GM18517 (cell line): ENCODE measurements at regions not wholly inside any gene's neighbourhood (a gene's known extent, or its start where the extent isn't known, plus 50 kb on each side); places are given as distances from the start of the nearest gene placed in this dataset.
"Not testable (repeated sequence)": the region's sequence is repeated elsewhere in the genome, so short reads cannot be mapped to it uniquely, and the experiment has no call there.

ENCODE experiments used
- ATAC-seq: cut with Tn5 transposase; IDR thresholded peaks from one replicate; pipeline ENCODE4 v1.9.1; 2021; ENCODE audit warnings: mild to moderate bottlenecking, moderate library complexity; ENCODE audit not compliant: unreplicated experiment

DNA sequence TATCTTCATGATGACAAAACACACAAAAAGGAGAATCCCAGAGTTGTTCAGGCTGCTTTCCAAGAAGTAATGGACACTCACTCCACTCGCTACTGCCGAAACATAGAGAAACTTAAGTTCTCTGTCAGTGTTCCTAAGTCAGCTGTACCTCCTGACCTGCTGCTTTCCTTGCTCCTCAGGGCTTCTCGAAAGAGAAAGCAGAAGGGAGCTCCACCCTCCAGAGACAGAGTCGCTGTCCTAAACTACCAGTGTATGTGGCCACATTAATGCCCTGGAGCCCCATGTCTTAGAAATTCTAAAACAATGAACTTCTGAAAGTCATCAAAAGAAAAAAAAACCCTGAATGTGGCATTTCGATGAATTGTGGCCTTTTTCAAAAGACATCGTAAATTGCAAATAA lies 390.8 kb upstream of the MON1B start:
- no peak for ATAC-seq

DNA sequence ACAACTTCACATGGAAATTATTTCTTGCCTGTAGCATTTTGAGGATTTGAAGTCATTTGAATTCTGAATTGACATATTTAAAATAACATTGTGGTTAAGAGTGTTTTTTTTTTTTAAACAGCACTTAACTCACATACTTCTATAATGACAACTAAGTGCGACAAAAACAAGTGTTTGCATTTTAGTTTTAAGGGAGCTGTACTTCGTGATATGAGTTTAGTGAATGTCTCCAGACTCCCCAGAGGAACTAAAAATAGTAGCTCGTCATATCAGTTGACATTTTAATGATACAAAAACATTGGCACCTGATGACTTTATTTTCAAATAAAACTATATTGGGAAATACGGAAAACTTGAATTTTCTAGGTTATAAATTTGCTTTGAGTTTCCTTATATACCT lies 389.6 kb upstream of the MON1B start:
- ATAC-seq = no peak

DNA sequence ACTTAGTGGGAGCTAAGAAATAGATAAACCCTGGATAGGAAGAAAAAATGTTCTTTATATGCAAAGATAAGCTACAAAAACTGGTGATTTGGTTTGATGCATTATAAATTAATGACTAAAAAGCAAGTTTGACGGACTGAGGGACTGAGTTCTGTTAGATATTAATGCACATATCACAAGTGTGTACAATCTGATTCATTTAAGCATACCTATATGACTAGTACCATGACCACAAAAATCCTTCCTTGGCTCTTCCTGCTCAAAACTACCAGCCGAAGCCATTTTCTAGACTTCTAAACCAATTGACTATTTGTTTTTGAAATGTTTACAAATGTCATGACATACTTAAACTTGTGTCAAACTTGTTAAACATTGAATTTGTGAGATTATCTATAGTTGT lies 374.5 kb upstream of the MON1B start:
- ATAC-seq = no peak

DNA sequence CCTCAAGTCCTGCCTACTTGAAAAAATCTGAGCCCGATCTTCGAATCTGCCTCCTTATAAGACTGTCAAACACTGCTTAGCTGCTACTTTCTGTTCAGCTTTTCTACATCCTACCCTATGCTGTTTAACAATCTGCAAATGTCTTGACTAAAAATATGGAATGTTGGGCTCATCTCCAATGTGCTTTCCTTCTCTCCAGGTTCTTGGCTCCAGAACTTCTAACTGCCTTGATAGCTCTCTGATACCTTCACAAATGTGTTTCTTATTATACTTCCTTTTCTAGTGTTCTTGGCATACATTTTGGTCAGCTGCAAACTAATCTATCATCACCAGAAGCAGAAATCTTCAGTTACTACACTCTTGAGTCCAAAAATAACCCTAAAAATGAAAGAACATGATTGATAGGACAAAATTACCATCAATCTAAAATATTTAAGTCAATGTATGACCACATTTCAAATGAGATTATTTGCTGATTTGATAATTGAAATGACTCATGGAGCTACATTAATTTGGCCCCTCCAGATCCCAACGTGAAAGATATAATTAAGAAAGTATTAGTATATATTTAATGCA lies 372.3 kb upstream of the MON1B start:
- no peak for ATAC-seq

DNA sequence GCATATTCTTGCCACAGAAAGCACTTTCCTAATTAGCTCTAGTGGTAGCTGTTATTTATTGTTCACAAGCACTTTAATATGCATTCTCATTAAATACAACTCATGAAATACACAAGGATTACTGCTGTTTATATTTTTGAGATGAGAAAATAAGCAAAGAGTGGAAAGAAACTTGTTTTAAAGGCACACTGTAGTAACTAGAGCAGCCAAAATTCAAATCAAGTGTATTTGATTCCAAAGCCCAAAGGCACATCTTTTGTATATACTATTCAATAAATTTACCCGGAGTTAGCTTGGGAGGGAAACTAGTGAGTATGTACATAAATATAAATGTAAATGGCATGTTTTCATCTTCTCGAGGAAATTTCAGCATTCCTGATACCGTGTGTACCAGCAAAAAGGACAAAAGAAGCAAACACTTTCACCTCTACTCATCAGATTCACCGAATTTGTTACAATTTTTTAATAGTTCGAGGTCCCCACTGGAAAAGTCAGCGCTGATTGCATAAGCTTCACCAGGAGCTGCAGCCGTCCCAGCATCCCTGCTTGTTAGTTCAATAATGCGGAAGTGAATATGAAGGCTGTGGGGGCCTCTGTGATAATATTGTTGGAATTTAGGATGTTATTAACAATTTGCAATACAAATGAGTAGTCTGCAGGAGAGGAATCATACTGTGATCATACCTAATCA lies 371.6 kb upstream of the MON1B start:
- no peak for ATAC-seq

DNA sequence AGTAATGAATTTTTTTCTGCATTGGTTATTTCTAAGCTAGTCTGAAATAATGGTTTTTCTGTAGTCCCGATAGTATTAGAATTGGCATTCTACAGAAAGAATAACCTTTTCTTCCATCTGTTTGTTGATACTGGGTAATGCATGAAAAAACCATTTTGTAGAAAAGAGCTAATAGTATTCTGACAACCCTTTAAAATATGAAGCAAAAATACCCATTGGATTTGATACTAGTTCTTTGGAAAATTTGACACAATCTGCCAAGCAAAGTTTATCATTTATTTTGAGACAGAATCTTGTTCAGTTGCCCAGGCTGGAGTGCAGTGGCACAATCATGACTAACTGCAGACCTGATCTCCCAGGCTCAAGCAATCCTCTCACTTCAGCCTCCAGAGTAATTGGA lies 366.8 kb upstream of the MON1B start:
- ATAC-seq = no peak

DNA sequence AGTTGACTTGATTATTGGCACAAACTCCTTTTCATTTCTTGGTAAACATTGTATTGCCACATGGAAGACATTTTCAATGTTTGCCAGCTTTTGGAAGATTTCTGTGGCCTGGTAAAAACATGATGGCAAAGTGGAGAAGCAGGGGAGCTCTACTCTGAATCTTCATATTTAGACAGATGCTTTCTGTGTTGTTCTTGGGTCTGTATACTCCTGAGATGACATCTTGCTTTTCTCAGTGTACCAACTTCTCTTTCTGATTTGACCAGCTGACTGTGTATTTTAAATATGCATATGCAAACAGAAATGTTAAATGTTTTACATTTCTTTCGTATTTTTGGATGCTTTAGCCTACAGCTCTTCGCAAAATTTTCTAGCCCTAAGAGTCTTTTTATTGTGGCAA lies 366.2 kb upstream of the MON1B start:
- ATAC-seq = no peak

DNA sequence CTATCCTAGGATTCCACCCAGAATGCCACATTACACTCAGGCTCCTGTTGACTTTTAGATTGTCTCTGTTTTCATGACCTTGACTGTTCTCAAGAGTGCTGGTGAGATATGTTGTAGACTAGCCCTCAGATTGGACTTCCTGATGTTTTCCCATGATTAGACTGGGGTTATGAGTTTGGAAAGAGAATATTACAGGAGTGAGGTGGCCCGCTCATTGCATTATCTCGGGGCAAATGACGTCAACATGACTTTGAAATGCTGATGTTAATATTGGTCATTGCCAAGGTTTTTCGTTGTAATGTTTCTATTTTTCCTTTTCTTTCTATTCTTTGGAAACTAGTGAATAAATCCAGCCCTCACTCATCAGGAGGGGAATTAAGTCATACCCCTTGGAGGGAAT lies 355.7 kb upstream of the MON1B start:
- no peak for ATAC-seq

DNA sequence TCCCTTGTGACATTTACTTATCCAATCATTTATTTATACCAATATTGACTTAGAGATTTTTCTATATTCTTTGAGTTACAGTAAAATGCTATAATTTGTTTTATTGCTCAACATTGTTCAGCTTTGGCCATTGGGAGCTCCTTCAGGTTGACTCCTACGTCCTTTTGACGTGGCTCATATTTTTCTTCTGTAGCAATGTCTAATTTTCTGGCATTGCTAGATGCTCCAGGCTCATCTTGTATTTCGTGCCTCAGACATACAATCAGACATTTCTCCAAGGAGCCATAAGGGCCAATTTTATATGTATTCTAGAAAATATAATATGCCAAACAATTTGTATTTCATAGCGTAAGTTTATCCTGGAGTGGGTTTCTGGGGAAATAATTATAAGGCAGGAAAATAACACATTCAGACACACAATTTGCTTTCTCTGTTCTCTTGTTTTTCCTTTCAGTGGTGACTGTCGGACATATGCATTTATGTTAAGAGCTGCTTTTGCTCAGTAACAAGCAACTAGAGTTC lies 355.1 kb upstream of the MON1B start:
- no peak for ATAC-seq

DNA sequence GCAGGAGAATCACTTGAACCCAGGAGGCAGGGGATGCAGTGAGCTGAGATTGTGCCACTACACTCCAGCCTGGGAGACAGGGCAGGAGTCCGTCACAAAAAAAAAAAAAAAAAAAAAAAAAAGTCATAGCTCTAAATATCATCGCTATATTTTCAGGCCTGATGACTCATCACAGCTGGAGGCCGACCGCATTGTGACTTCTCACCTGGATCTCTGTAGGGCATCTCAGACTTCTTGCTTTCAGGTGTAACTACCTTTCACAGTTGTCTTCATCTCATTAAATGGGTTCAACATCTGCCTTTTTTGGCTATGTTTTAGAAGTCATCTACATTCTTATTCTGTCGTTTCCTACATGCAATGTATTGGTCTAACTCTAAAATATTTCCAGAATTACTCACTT lies 353.1 kb upstream of the MON1B start:
- ATAC-seq = no peak

DNA sequence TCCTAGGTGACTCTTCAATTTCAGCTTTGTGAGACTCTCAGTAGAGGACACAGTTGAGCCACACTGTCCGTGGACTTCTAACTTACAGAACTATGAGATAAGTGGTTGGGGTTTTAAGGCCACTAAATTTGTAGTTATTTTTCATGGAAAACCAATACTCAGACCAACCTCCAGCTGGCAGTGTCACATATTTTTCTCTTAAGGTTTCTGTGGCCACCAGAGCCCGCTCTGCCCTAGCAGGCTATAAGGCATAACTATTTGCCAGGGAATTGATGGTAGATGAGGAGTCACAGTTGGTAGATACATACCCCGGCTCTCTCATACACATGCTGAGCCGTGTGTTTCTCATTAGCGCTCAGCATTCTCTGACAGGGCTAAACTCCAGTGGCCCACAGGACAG lies 336.8 kb upstream of the MON1B start:
- ATAC-seq = no peak

DNA sequence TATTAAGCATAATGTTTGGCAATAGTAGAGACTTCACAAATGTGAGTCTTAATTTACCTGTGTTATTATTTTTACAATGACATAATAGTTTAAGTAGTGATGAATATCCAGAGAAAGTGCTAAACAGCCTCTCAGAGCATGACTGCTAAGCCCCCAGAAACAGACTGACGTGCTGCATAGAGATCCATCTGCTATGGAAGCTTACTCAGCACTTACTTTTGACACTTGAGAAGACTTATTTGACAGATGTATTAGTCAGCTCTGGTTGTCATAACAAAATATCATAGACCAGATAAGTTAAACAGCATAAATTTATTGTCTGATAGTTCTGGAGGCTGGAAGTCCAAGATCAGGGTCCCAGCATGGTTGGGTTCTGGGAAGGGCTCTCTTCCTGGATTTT lies 334.9 kb upstream of the MON1B start:
- ATAC-seq = no peak

DNA sequence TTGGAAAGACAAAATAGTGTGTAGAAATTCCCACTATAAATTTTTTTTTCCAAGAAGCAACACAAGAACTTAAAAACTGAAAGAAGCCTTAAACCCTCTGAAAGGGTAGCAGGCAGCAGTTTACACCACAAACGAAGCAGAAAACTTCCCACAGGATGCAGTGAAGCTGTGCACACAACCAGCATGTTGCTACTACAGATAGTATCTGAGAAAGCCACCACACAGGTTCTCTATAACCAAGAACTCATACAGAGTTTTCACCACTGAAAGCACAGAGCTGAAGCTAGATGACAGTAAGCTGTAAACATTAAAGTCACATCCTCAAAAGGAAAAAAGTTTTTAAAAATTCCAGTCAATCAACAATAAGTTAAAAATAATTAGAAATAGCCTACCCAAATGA lies 333.6 kb upstream of the MON1B start:
- no peak for ATAC-seq

DNA sequence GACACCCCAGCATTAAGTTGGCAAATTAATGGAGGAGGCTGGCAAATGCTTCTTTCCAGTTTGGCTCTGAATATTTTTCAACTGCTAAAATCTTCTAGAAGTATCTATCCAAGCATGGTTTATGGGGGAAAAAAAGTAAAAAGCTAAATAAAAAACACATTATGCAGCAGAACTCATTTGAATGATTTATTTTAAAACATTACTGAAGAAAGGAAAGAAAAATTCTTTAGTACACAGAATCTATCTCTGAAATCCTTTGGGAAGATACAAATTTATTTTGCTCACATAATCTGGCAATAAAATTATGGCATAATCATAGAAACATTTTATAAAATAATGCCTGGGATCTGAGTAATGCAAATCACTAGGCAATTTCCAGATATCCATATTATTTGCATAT lies 328.1 kb upstream of the MON1B start:
- no peak for ATAC-seq

DNA sequence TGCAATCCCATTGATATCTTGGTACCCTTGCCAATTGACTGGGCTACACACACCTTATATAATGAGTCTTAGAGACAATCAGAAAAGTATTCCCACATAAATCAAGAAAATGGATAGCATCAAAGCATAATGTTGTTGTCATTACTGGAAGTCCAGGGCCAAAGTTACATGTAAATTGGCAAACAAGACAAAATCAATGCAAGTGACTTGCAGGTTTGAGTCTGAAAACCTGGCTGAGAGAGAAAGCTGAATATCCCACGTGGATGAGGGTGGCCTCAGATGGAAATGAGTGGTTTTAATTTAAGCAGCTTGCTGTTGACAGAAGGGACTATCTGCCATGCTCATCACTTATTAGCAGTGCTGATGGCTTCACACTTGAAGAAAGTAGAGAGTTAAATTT lies 324.0 kb upstream of the MON1B start:
- no peak for ATAC-seq

DNA sequence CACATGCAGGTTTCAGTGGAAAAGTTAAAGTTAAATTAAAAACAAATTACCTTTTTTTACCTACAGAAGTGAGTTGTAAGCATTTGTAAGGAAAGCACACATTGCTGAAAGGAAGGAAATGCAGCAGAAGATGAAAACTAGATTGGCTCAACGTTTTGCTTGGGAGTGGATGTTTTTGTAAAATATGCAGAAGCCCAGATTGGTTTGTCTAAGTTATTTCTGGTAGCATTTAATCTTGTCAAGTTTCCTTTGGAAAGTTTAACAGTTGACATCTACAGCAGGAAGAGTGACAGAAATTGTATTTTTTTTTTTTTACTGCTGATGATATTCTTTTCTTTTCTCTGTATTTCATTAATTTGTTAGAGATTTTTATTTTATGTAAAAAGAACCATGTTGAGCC lies 315.1 kb upstream of the MON1B start:
- no peak for ATAC-seq

DNA sequence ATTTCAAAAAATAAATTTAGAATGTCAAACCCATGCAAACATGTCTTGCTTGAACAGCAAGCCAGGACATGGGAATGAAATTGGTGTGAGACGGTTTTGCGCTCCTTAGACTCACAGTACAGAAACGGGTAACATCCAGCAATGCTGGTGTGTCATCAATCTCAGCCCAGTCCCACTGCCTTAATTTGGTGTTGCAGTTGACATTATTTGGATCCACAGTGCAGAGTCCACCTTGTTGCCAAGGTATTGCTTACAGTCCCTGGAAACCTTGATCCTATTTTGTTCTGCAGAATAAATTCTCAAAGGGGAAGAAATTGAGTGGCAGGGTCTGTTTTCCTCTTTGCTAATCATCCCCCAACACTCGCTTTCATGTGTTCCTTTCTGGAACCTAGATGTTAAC lies 311.6 kb upstream of the MON1B start:
- ATAC-seq = no peak

DNA sequence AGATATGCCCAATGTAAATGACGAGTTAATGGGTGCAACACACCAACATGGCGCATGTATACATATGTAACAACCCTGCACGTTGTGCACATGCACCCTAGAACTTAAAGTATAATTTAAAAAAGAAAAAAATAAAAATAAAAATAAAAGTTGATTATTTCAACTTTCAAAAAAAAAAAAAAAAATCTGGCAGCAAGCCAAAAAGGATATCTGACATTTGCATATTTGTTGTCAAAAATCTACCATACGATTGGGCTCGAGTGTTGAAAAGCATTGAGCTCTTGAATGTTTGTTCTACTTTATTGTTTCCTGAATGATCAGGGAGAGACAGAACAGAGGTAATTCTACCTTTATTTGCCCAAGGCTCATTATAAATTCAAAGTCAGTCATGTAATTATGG lies 310.5 kb upstream of the MON1B start:
- ATAC-seq = not testable (repeated sequence)

DNA sequence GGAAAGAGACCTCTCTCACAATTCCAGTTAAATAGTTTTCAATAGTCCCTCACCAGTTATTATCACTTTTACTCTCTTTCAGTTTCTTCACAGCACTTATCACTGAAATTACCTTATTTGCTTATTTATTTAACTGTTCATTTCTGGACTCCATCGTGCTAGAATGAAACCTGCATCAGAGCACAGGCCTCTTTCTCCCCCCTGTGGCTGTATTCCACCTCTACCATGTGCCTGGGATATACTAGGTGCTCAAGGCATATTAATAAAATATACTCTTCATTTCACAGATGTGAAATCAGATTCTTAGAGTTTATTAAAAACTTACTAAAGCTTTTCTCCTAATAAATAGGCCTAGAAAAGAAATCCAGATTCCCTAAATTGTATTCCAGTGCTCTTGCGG lies 308.9 kb upstream of the MON1B start:
- ATAC-seq = no peak

DNA sequence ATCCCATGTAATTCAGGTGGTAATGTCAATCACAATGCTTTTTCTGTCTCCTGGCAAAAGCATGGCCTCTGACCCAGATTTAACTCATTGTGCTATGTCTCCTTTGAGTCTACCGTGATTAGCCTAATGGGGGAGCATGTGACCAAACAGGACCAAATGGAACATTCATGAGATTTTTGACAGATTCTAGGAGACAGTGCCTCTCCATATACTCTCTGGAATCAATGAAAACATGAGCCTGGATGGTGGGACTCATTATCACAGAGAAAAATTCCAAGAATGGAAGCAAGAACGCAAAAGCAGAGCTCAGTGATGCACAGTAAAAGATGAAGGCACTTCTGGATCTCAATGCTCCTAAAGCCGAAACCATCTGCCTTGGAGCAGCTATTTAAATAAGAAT lies 307.9 kb upstream of the MON1B start:
- ATAC-seq = no peak

DNA sequence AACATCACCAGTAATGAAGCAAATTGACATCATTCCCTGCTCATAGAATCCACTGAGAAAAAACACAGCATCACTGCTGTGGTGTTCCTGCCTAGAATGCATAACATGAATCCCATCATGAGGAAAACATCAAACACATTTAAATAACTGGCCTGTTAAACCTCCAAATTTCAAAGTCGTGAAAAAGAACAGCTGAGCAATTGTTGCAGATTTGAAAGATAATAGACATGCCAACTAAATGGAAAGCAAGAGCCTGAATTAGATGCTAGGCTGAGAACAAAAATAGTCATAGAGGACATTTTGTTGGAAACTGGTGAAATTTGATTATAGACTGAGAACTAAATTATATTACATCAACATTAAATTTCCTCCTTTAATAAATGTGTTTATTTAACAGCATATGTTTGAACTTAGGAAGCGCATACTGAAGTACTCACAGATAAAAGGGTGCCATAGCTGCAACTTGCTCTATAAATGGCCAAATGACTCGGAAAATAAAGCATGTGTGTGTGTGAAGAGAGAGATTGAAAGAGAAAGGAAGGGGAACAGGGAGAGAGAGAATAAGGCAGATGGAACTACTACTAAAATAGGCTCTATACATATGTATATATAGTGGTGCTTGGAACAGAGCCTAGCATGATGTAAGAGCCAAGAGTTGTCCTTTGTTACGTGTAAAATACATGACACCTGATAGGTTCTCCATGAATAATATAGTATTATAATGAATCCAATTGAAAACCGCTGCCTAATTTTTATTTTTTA lies 305.0 kb upstream of the MON1B start:
- no peak for ATAC-seq

DNA sequence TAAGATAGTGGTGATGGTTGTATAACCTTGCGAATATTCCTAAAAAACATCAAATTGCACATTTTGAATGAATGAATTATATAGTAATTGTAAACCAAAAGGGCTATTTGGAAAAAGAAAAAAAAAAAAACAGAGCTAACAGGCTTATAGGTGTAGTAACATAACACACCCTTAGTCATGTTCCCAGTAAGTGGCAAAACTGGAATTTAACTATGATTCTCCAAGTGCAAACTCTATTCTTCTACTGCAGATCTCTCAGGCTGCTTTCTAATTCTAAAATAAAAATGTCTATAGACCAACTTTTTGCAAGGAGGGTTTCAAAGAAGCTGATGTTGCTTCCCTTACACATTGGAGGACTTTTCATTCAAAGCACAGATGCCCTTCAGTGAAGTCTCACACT lies 293.2 kb upstream of the MON1B start:
- no peak for ATAC-seq
